ENCODE measurements at regions not wholly inside any gene's neighbourhood (a gene's known extent, or its start where the extent isn't known, plus 50 kb on each side); places are given as distances from the start of the nearest gene placed in this dataset.

GRCh38 chr2:2573658-2574293 is 242.7 kb upstream of the MYT1L start (continued):
- TF ChIP-seq ZNF449 (CRISPR knock-in tag; IDR thresholded peaks at IDR 0.05) (no peak), PHF20 (IDR thresholded peaks at IDR 0.05; ENCODE audit: partially characterized antibody) (peak; percentile 13), RNF219 (CRISPR knock-in tag; IDR thresholded peaks at IDR 0.05) (no peak), ZC3H11A (IDR thresholded peaks at IDR 0.05; ENCODE audit: low read depth, low read length) (no peak), C11orf30 (IDR thresholded peaks at IDR 0.05; ENCODE audit: low read depth) (no peak), HMBOX1 (IDR thresholded peaks at IDR 0.05) (no peak), BRD4 (IDR thresholded peaks at IDR 0.05) (no peak), RBBP5 (IDR thresholded peaks at IDR 0.05; ENCODE audit: borderline replicate concordance, insufficient read depth, low read length, poor library complexity, severe bottlenecking) (no peak), JUND (IDR thresholded peaks at IDR 0.05; ENCODE audit: borderline replicate concordance, low read depth, low read length) (peak; percentile 39; the same call in 1 of the 2 replicates), JUND (tag; IDR thresholded peaks at IDR 0.05; ENCODE audit: borderline replicate concordance, low read depth, low read length) (peak; percentile 98; the same call in 2 of the 3 replicates), FOXJ3 (CRISPR knock-in tag; IDR thresholded peaks at IDR 0.05) (no peak), ZNF764 (CRISPR knock-in tag; IDR thresholded peaks at IDR 0.05; ENCODE audit: low read depth) (no peak), JUN (IDR thresholded peaks at IDR 0.05; ENCODE audit: borderline replicate concordance, low read depth, low read length) (0 out of 2 replicates have a peak, but pooled peaks have one; percentile 26), JUN (CRISPR knock-in tag; IDR thresholded peaks at IDR 0.05; ENCODE audit: borderline replicate concordance) (peak; percentile 99), CREM (IDR thresholded peaks at IDR 0.05; ENCODE audit: low read depth) (peak; percentile 97), RBM22 (IDR thresholded peaks at IDR 0.05; ENCODE audit: low read depth, low read length, poor library complexity, severe bottlenecking) (no peak), ZNF384 (IDR thresholded peaks at IDR 0.05; ENCODE audit: low read depth, low read length) (no peak), HOMEZ (CRISPR knock-in tag; IDR thresholded peaks at IDR 0.05) (no peak), TCFL5 (CRISPR knock-in tag; conservative IDR thresholded peaks at IDR 0.05) (no peak), SIN3B (IDR thresholded peaks at IDR 0.05; ENCODE audit: low read depth) (no peak), SMAD2 (IDR thresholded peaks at IDR 0.05; ENCODE audit: low read depth, low read length) (no peak), ZNF133 (CRISPR knock-in tag; IDR thresholded peaks at IDR 0.05) (no peak), FOXJ2 (tag; IDR thresholded peaks at IDR 0.05) (no peak), TARDBP (IDR thresholded peaks at IDR 0.05) (peak; percentile 98), ZEB2 (IDR thresholded peaks at IDR 0.05) (no peak), XRCC4 (IDR thresholded peaks at IDR 0.05; ENCODE audit: extremely low read depth, insufficient read depth, insufficient read length) (no peak)

All from K562 (cell line).